ENCODE measurements at regions not wholly inside any gene's neighbourhood (a gene's known extent, or its start where the extent isn't known, plus 50 kb on each side); places are given as distances from the start of the nearest gene placed in this dataset.

DNA sequence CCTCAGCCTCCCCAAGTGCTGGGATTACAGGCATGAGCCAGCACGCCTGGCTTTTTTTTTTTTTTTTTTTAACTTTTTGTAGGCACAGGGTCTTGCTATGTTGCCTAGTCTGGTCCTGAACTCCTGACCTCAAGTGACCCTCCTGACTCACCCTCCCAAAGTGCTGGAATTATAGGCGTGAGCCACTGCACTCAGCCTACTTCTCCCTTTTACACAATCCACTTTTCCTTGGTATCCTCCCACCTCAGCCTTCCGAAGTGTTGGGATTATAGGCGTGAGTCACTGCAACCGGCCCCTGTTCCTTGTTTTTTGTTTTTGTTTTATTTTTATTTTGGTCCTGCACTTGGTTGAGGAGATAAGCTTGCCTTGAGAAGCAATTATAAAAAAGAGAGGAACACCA is 75.9 kb upstream of the KMT2C start:
- H4K20me1 ChIP-seq (ENCODE audit: insufficient read depth, low read length, poor library complexity, severe bottlenecking) = no peaks in the 10 kb centered on the region
- H2AFZ ChIP-seq (ENCODE audit: low read length) = no peak overlapping the region
- H3K9ac ChIP-seq (ENCODE audit: low read depth, low read length, poor library complexity, severe bottlenecking) = no peak overlapping the region
- H3K9me3 ChIP-seq (ENCODE audit: insufficient read depth, low read depth, low read length) = no peaks in the 10 kb centered on the region
- peaks cover 9% of the 10 kb centered on the region for H3K4me1 ChIP-seq (ENCODE audit: insufficient read depth, low read length, poor library complexity, severe bottlenecking)
- no peaks in the 10 kb centered on the region for H3K79me2 ChIP-seq (ENCODE audit: insufficient read depth, low read length)
- no peaks in the 10 kb centered on the region for H3K36me3 ChIP-seq (ENCODE audit: insufficient read depth, low read length)
- no peaks in the 10 kb centered on the region for H3K27me3 ChIP-seq (ENCODE audit: insufficient read depth, low read length, poor library complexity, severe bottlenecking)
- H3F3A ChIP-seq (ENCODE audit: low read depth) = no peaks in the 10 kb centered on the region
- no peak overlapping the region for H3K4me3 ChIP-seq (ENCODE audit: low read length, poor library complexity, severe bottlenecking)
- no peak for TF ChIP-seq EZH2phosphoT487 (IDR thresholded peaks at IDR 0.05; ENCODE audit: borderline replicate concordance)
- TF ChIP-seq, protein P1, sequence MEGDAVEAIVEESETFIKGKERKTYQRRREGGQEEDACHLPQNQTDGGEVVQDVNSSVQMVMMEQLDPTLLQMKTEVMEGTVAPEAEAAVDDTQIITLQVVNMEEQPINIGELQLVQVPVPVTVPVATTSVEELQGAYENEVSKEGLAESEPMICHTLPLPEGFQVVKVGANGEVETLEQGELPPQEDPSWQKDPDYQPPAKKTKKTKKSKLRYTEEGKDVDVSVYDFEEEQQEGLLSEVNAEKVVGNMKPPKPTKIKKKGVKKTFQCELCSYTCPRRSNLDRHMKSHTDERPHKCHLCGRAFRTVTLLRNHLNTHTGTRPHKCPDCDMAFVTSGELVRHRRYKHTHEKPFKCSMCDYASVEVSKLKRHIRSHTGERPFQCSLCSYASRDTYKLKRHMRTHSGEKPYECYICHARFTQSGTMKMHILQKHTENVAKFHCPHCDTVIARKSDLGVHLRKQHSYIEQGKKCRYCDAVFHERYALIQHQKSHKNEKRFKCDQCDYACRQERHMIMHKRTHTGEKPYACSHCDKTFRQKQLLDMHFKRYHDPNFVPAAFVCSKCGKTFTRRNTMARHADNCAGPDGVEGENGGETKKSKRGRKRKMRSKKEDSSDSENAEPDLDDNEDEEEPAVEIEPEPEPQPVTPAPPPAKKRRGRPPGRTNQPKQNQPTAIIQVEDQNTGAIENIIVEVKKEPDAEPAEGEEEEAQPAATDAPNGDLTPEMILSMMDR (conservative IDR thresholded peaks at IDR 0.05; ENCODE audit: low read length) = no peak
- no peak overlapping the region for H3K4me2 ChIP-seq (ENCODE audit: low read depth, low read length, poor library complexity, severe bottlenecking)
- H3K9me2 ChIP-seq (replicated peaks; ENCODE audit: low read depth, low read length) = no peaks in the 10 kb centered on the region

DNA sequence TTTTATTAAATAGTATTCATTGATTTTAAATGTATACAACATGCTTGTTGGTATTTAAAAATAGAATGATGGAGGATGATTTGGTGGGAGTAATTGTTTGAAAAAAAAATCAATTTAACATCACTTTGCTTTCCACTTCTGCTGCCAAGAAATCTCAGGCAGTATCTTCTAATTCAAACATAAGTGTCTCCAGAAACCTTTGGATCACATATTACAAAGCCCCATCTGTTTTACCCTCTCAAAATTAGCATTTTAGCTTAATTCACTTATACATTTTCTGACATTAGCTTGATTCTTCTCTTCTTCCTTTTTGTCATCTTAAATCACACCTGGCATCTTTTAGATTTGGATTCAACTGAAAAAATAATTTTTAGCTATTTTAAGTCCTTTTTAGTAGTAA is 72.9 kb upstream of the KMT2C start:
- no peaks in the 10 kb centered on the region for H3K9me3 ChIP-seq (ENCODE audit: insufficient read depth, low read depth, low read length)
- no peaks in the 10 kb centered on the region for H4K20me1 ChIP-seq (ENCODE audit: insufficient read depth, low read length, poor library complexity, severe bottlenecking)
- no peaks in the 10 kb centered on the region for H3K36me3 ChIP-seq (ENCODE audit: insufficient read depth, low read length)
- no peaks in the 10 kb centered on the region for H3F3A ChIP-seq (ENCODE audit: low read depth)
- no peak overlapping the region for H3K9ac ChIP-seq (ENCODE audit: low read depth, low read length, poor library complexity, severe bottlenecking)
- H3K4me2 ChIP-seq (ENCODE audit: low read depth, low read length, poor library complexity, severe bottlenecking) = no peak overlapping the region
- no peak overlapping the region for H2AFZ ChIP-seq (ENCODE audit: low read length)
- TF ChIP-seq EZH2phosphoT487 (IDR thresholded peaks at IDR 0.05; ENCODE audit: borderline replicate concordance) = no peak
- TF ChIP-seq, protein P1 (conservative IDR thresholded peaks at IDR 0.05; ENCODE audit: low read length) = no peak
- H3K4me3 ChIP-seq (ENCODE audit: low read length, poor library complexity, severe bottlenecking) = no peak overlapping the region
- peaks cover 9% of the 10 kb centered on the region for H3K4me1 ChIP-seq (ENCODE audit: insufficient read depth, low read length, poor library complexity, severe bottlenecking)
- no peaks in the 10 kb centered on the region for H3K79me2 ChIP-seq (ENCODE audit: insufficient read depth, low read length)
- H3K9me2 ChIP-seq (replicated peaks; ENCODE audit: low read depth, low read length) = no peaks in the 10 kb centered on the region
- no peaks in the 10 kb centered on the region for H3K27me3 ChIP-seq (ENCODE audit: insufficient read depth, low read length, poor library complexity, severe bottlenecking)

DNA sequence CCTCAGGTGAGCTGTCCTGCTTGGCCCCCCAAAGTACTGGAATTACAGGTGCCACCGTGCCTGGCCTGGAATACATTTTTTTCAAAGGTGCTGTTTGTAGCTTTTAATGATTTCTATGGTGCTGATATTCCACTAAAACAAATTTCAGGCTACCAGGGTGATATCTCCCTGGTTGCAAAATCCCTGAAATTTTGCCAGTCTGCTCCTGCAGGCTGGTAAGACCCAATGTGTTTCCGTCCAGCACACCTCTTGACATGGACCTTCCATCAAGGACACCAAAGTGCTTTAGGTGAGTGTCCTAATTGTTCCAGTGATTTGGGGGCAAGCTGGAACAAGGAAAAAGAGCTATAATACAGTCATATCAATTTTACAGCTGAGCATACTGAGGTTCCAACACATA is 69.8 kb upstream of the KMT2C start:
- H3F3A ChIP-seq (ENCODE audit: low read depth) = no peaks in the 10 kb centered on the region
- H3K9ac ChIP-seq (ENCODE audit: low read depth, low read length, poor library complexity, severe bottlenecking) = no peak overlapping the region
- H3K9me3 ChIP-seq (ENCODE audit: insufficient read depth, low read depth, low read length) = no peaks in the 10 kb centered on the region
- H4K20me1 ChIP-seq (ENCODE audit: insufficient read depth, low read length, poor library complexity, severe bottlenecking) = no peaks in the 10 kb centered on the region
- H3K79me2 ChIP-seq (ENCODE audit: insufficient read depth, low read length) = no peaks in the 10 kb centered on the region
- no peak overlapping the region for H3K4me3 ChIP-seq (ENCODE audit: low read length, poor library complexity, severe bottlenecking)
- no peaks in the 10 kb centered on the region for H3K9me2 ChIP-seq (replicated peaks; ENCODE audit: low read depth, low read length)
- H3K4me1 ChIP-seq (ENCODE audit: insufficient read depth, low read length, poor library complexity, severe bottlenecking) = no peaks in the 10 kb centered on the region
- H3K4me2 ChIP-seq (ENCODE audit: low read depth, low read length, poor library complexity, severe bottlenecking) = no peak overlapping the region
- H3K27me3 ChIP-seq (ENCODE audit: insufficient read depth, low read length, poor library complexity, severe bottlenecking) = no peaks in the 10 kb centered on the region
- H2AFZ ChIP-seq (ENCODE audit: low read length) = no peak overlapping the region
- no peaks in the 10 kb centered on the region for H3K36me3 ChIP-seq (ENCODE audit: insufficient read depth, low read length)
- TF ChIP-seq EZH2phosphoT487 (IDR thresholded peaks at IDR 0.05; ENCODE audit: borderline replicate concordance) = no peak

DNA sequence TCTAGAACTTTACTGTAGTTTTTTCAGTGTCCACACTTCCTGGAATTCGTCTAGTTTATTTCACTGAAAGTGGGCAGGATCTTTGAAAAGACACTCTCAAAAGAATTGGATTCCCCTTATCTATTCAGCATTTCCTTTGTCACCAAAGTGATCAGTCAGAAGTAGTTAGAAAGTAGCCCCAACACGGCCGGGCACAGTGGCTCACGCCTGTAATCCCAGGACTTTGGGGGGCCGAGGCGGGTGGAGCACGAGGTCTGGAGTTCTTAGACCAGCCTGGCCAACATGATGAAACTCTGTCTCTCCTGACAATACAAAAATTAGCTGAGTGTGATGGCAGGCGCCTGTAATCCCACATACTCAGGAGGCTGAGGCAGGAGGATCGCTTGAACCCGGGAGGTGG is 69.0 kb upstream of the KMT2C start:
- Histone ChIP-seq H3K9ac (ENCODE audit: low read depth, low read length, poor library complexity, severe bottlenecking) (no peak overlapping the region), H3K36me3 (ENCODE audit: insufficient read depth, low read length) (no peaks in the 10 kb centered on the region), H2AFZ (ENCODE audit: low read length) (no peak overlapping the region), H4K20me1 (ENCODE audit: insufficient read depth, low read length, poor library complexity, severe bottlenecking) (no peaks in the 10 kb centered on the region), H3K79me2 (ENCODE audit: insufficient read depth, low read length) (no peaks in the 10 kb centered on the region), H3K4me3 (ENCODE audit: low read length, poor library complexity, severe bottlenecking) (no peak overlapping the region), H3K9me2 (replicated peaks; ENCODE audit: low read depth, low read length) (no peaks in the 10 kb centered on the region), H3K27me3 (ENCODE audit: insufficient read depth, low read length, poor library complexity, severe bottlenecking) (no peaks in the 10 kb centered on the region), H3K9me3 (ENCODE audit: insufficient read depth, low read depth, low read length) (no peaks in the 10 kb centered on the region), H3K4me2 (ENCODE audit: low read depth, low read length, poor library complexity, severe bottlenecking) (no peak overlapping the region), H3K4me1 (ENCODE audit: insufficient read depth, low read length, poor library complexity, severe bottlenecking) (no peaks in the 10 kb centered on the region), H3F3A (ENCODE audit: low read depth) (no peaks in the 10 kb centered on the region)
- no peak for TF ChIP-seq EZH2phosphoT487 (IDR thresholded peaks at IDR 0.05; ENCODE audit: borderline replicate concordance)
- TF ChIP-seq, protein P1 (conservative IDR thresholded peaks at IDR 0.05; ENCODE audit: low read length) = no peak

Measured in Loucy (cell line).